GM12878 (cell line): ENCODE measurements at regions not wholly inside any gene's neighbourhood (a gene's known extent, or its start where the extent isn't known, plus 50 kb on each side); places are given as distances from the start of the nearest gene placed in this dataset.

ENCODE experiments used
- ATAC-seq: fragments of 200-7000 bp; cut with Tn5 transposase; 3 replicates; pipeline ENCODE4 v1.9.1; 2020; ENCODE audit warnings: mild to moderate bottlenecking, moderate library complexity
- BruUV-seq: library from RNA; stranded (reverse); fragments of 400-500 nt; replicated peaks from 2 replicates; lab custom pipeline; 2021; lab: Mats Ljungman, UMichigan
- CTCF ChIA-PET: fragments of 300-600 bp; sonication (Branson Sonifier 250); formaldehyde crosslinking; extraction: SDS; loops from one replicate; lab custom pipeline; 2021; ENCODE audit warnings: inconsistent platforms; lab: Yijun Ruan, JAX
- POLR2A ChIA-PET: fragments of 350-600 bp; formaldehyde crosslinking; extraction: SDS; loops from one replicate; lab custom pipeline; 2021; ENCODE audit warnings: inconsistent platforms; lab: Charles Lee
- RAD21 ChIA-PET: fragments of 300-600 bp; sonication (Branson Sonifier 250); formaldehyde crosslinking; loops from one replicate; lab custom pipeline; 2023; ENCODE audit warnings: antibody characterized with exemption; ENCODE audit not compliant: unreplicated experiment; lab: Charles Lee
- SMC1A ChIA-PET: fragments of 300-600 bp; sonication (Branson Sonifier 250); formaldehyde crosslinking; loops from one replicate; lab custom pipeline; 2023; ENCODE audit not compliant: unreplicated experiment, uncharacterized antibody; lab: Charles Lee
- DNase-seq: peaks from one replicate; pipeline ENCODE4 v3.0.0-alpha.2; 2011; ENCODE audit warnings: low read depth, low spot score
- FAIRE-seq: peaks from 3 replicates; lab custom pipeline; 2011; peaks lifted over from hg19 to GRCh38; lab: Jason Lieb, UNC
- H2AFZ ChIP-seq: 2 replicates; pipeline ENCODE4 v1.6.0; 2011; ENCODE audit warnings: low read depth, low read length, control low read depth; ENCODE audit not compliant: control insufficient read depth
- H3K27ac ChIP-seq: 2 replicates; pipeline ENCODE4 v1.5.1; 2011; ENCODE audit warnings: control low read depth; ENCODE audit not compliant: control insufficient read depth, insufficient read depth
- H3K27me3 ChIP-seq, 2 experiments: replicated peaks in 1 of 2; 2 replicates each; pipeline versions ENCODE4 v1.6.0 to v1.6.1; 2011; ENCODE audit warnings: low read length in 1 of 2; ENCODE audit not compliant: control insufficient read depth in 2 of 2, insufficient read depth in 2 of 2
- H3K36me3 ChIP-seq, 2 experiments: 2 replicates each; pipeline ENCODE4 v1.5.1; 2011; ENCODE audit warnings: low read length in 1 of 2; ENCODE audit not compliant: control insufficient read depth in 2 of 2, insufficient read depth in 2 of 2
- H3K4me1 ChIP-seq: 2 replicates; pipeline ENCODE4 v1.6.1; 2011; ENCODE audit warnings: mild to moderate bottlenecking, low read length, moderate library complexity, mixed read lengths; ENCODE audit not compliant: control insufficient read depth, insufficient read depth
- H3K4me2 ChIP-seq: 2 replicates; pipeline ENCODE4 v1.6.0; 2011; ENCODE audit warnings: control low read depth; ENCODE audit not compliant: control insufficient read depth, insufficient read depth
- H3K4me3 ChIP-seq: fragments of 200-600 bp; sonication (generic); 2 replicates; pipeline ENCODE4 v1.5.1; 2016
- H3K79me2 ChIP-seq: 2 replicates; pipeline ENCODE4 v1.6.0; 2011; ENCODE audit warnings: low read length; ENCODE audit not compliant: control insufficient read depth, insufficient read depth
- H3K9ac ChIP-seq: 2 replicates; pipeline ENCODE4 v1.8.0; 2011; ENCODE audit warnings: low read length, control low read depth, mixed read lengths; ENCODE audit not compliant: control insufficient read depth, insufficient read depth
- H3K9me3 ChIP-seq: replicated peaks from 3 replicates; pipeline ENCODE4 v1.5.1; 2011; ENCODE audit warnings: mild to moderate bottlenecking, low read length; ENCODE audit not compliant: control insufficient read depth, insufficient read depth
- H4K20me1 ChIP-seq: 2 replicates; pipeline ENCODE4 v1.6.0; 2011; ENCODE audit not compliant: control insufficient read depth, insufficient read depth
- CHD2 ChIP-seq: IDR thresholded peaks from 2 replicates; pipeline ENCODE4 v1.6.1; 2011; ENCODE audit warnings: low read depth, low read length, improper control_type of control experiment, borderline replicate concordance
- CHD4 ChIP-seq: fragments of 200-600 bp; sonication (generic); IDR thresholded peaks from 2 replicates; pipeline ENCODE4 v1.6.1; 2016; ENCODE audit warnings: mild to moderate bottlenecking
- CREB1 ChIP-seq: IDR thresholded peaks from 2 replicates; pipeline ENCODE4 v1.6.1; 2012; ENCODE audit warnings: low read depth, mild to moderate bottlenecking, inconsistent platforms
- E2F4 ChIP-seq: IDR thresholded peaks from 2 replicates; pipeline ENCODE4 v1.6.1; 2012; ENCODE audit warnings: low read depth, low read length, improper control_type of control experiment
- E4F1 ChIP-seq: fragments of 450-650 bp; IDR thresholded peaks from 2 replicates; pipeline ENCODE4 v1.6.1; 2018; ENCODE audit warnings: borderline replicate concordance, mild to moderate bottlenecking; ENCODE audit not compliant: partially characterized antibody
- EP300 ChIP-seq, 2 experiments: fragments of 150-350 bp in 1 of 2; IDR thresholded peaks; 2 replicates each; pipeline ENCODE4 v1.6.1; 2011 to 2012; ENCODE audit warnings: low read depth in 2 of 2, low read length in 2 of 2, borderline replicate concordance in 1 of 2, improper control_type of control experiment in 1 of 2, inconsistent platforms in 1 of 2; ENCODE audit not compliant: control insufficient read depth in 1 of 2
- JUND ChIP-seq: IDR thresholded peaks from 2 replicates; pipeline ENCODE4 v1.6.1; 2012; ENCODE audit warnings: low read depth, mild to moderate bottlenecking, low read length, improper control_type of control experiment, moderate library complexity
- MTA3 ChIP-seq: IDR thresholded peaks from 2 replicates; pipeline ENCODE4 v1.6.1; 2012; ENCODE audit warnings: low read length, inconsistent platforms, borderline replicate concordance
- NBN ChIP-seq: fragments of 450-650 bp; IDR thresholded peaks from 2 replicates; pipeline ENCODE4 v1.6.1; 2016
- RAD21 ChIP-seq: IDR thresholded peaks from 2 replicates; pipeline ENCODE4 v1.6.1; 2011; ENCODE audit warnings: mild to moderate bottlenecking, low read depth, low read length, moderate library complexity; ENCODE audit not compliant: insufficient read depth
- SRF ChIP-seq, 2 experiments: IDR thresholded peaks; 2 replicates each; pipeline ENCODE4 v1.6.1; 2011; ENCODE audit warnings: low read depth in 2 of 2, low read length in 2 of 2, mild to moderate bottlenecking in 1 of 2, moderate library complexity in 1 of 2
- USF2 ChIP-seq: IDR thresholded peaks from 2 replicates; pipeline ENCODE4 v1.6.1; 2011; ENCODE audit warnings: low read depth, low read length, improper control_type of control experiment, borderline replicate concordance
- ZBTB4 ChIP-seq: fragments of 450-650 bp; formaldehyde crosslinking; IDR thresholded peaks from 2 replicates; pipeline ENCODE4 v1.4.0; 2022; ENCODE audit warnings: mild to moderate bottlenecking, moderate library complexity
- ZNF384 ChIP-seq: IDR thresholded peaks from 2 replicates; pipeline ENCODE4 v1.6.1; 2012; ENCODE audit warnings: low read depth, mild to moderate bottlenecking, low read length, improper control_type of control experiment, borderline replicate concordance
- WGBS: methylation state at CpG from one replicate; pipeline ENCODE4 v1.1.6; 2016; ENCODE audit warnings: low lambda C conversion rate; ENCODE audit not compliant: insufficient replicate concordance, insufficient coverage; ENCODE audit errors: missing lambda C conversion rate; 5-methylcytosine and 5-hydroxymethylcytosine counted together
- in situ Hi-C: fragments of 300-500 bp; cut with MboI; formaldehyde crosslinking; loops from 9 replicates; pipeline ENCODE4 v1.14.3; 2018; ENCODE audit warnings: mixed read lengths
- intact Hi-C: fragments of 100-400 bp; cut with micrococcal nuclease; formaldehyde crosslinking; loops from one replicate; pipeline ENCODE4 v1.14.2; 2022; ENCODE audit not compliant: unreplicated experiment

GRCh38 chrX:39835776-39836175 lies 262.0 kb downstream of the BCOR start (continued):
- TF ChIP-seq ZBTB4 (CRISPR knock-in tag) (no peak), JUND (no peak), NBN (no peak), SRF (IDR thresholded peaks at IDR 0.05; ENCODE audit: low read depth in 2 of 2, low read length in 2 of 2) (no peak), USF2 (no peak), EP300 (IDR thresholded peaks at IDR 0.05; ENCODE audit: borderline replicate concordance in 1 of 2, control insufficient read depth in 1 of 2, low read depth in 2 of 2, low read length in 2 of 2) (no peak)

GRCh38 chrX:39836802-39837420 lies 260.8 kb downstream of the BCOR start:
- Histone ChIP-seq H4K20me1 (no peaks in the 10 kb centered on the region), H3K79me2 (no peaks in the 10 kb centered on the region), H3K36me3 (no peaks in the 10 kb centered on the region), H3K4me1 (no peaks in the 10 kb centered on the region), H2AFZ (no peak overlapping the region), H3K9ac (no peak overlapping the region), H3K9me3 (no peaks in the 10 kb centered on the region; the same call in 2 of the 3 replicates), H3K4me2 (no peak overlapping the region), H3K27me3 (no peaks in the 10 kb centered on the region), H3K4me3 (no peak overlapping the region), H3K27ac (no peak overlapping the region)
- intact Hi-C loops (no loop called here), in situ Hi-C loops (no loop called here)
- WGBS: 30% methylated on average over 8 of the region's 8 CpGs
- ChIA-PET POLR2A (no interaction called here), CTCF (no interaction called here), RAD21 (interaction anchor here (2.3 kb wide), 1 partner anchor 18 kb away, joined by 5 read pairs; no protein-coding TSS in a partner anchor), SMC1A (interaction anchor here (1.3 to 2.7 kb wide), 2 partner anchors 14 to 20 kb away, joined by 5 to 9 read pairs; no protein-coding TSS in a partner anchor)
- no peak for DNase-seq
- BruUV-seq: no TSS peak
- peak; percentile 47 for ATAC-seq
- no peak for FAIRE-seq
- TF ChIP-seq E2F4 (no peak), CREB1 (no peak), SRF (IDR thresholded peaks at IDR 0.05; ENCODE audit: low read depth in 2 of 2, low read length in 2 of 2) (no peak), CHD4 (no peak), E4F1 (no peak), ZNF384 (no peak), MTA3 (no peak), EP300 (IDR thresholded peaks at IDR 0.05; ENCODE audit: borderline replicate concordance in 1 of 2, control insufficient read depth in 1 of 2, low read depth in 2 of 2, low read length in 2 of 2) (no peak), CHD2 (no peak), RAD21 (no peak)
